Esophagus squamous epithelium (tissue), 4 donors: ENCODE measurements at regions not wholly inside any gene's neighbourhood (a gene's known extent, or its start where the extent isn't known, plus 50 kb on each side); places are given as distances from the start of the nearest gene placed in this dataset.

Source experiments
- POLR2A ChIP-seq, 4 donors: fragments of 450-650 bp; IDR thresholded peaks; one replicate each; pipeline ENCODE4 v1.6.1; 2017; ENCODE audit warnings: antibody characterized with exemption in 4 of 4, mild to moderate bottlenecking in 4 of 4, moderate library complexity in 3 of 4
- TF ChIP-seq, protein P1 (sequence below), 6 experiments: fragments of 450-650 bp in 4 of 6; fragments of 200-600 bp in 2 of 6; sonication (generic) in 2 of 6; IDR thresholded peaks; one replicate each; pipeline ENCODE4 v1.5.1; 2016 to 2019; ENCODE audit warnings: antibody characterized with exemption in 6 of 6, mild to moderate bottlenecking in 4 of 6, moderate library complexity in 4 of 6

DNA sequence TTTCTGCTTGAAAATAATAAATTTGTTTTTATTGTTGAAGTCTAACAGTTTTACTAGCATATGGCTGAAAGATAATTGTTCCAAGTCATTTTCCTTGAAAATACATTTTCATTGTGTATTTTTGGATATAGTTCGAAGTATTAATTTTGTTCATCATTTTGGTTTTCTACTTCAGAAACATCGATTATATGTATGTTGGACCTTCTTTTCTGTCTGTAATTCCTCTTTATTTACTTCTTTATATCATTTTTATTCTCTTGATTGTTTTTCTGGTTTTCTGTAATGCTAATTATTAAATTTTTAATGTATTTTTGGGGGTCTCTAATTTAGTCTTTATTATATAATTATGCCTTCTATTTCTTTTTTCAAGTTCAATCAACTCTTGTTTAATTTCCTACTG, 407.1 kb upstream of the FRG1 start:
- TF ChIP-seq, protein P1, sequence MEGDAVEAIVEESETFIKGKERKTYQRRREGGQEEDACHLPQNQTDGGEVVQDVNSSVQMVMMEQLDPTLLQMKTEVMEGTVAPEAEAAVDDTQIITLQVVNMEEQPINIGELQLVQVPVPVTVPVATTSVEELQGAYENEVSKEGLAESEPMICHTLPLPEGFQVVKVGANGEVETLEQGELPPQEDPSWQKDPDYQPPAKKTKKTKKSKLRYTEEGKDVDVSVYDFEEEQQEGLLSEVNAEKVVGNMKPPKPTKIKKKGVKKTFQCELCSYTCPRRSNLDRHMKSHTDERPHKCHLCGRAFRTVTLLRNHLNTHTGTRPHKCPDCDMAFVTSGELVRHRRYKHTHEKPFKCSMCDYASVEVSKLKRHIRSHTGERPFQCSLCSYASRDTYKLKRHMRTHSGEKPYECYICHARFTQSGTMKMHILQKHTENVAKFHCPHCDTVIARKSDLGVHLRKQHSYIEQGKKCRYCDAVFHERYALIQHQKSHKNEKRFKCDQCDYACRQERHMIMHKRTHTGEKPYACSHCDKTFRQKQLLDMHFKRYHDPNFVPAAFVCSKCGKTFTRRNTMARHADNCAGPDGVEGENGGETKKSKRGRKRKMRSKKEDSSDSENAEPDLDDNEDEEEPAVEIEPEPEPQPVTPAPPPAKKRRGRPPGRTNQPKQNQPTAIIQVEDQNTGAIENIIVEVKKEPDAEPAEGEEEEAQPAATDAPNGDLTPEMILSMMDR (IDR thresholded peaks at IDR 0.05) = no peak
- TF ChIP-seq POLR2A (IDR thresholded peaks at IDR 0.05) = no peak
